Peyer's patch (tissue), 4 donors: ENCODE measurements at regions not wholly inside any gene's neighbourhood (a gene's known extent, or its start where the extent isn't known, plus 50 kb on each side); places are given as distances from the start of the nearest gene placed in this dataset.

Experiments
- DNase-seq, 3 donors: peaks; one replicate each; pipeline ENCODE4 v3.0.0-alpha.2; 2017 to 2019
- H3K27ac ChIP-seq, 4 donors: fragments of 200-600 bp; sonication (generic); one replicate each; pipeline ENCODE4 v1.5.1; 2016 to 2019
- H3K27me3 ChIP-seq, 2 donors: fragments of 200-600 bp; sonication (generic); one replicate each; pipeline ENCODE4 v1.5.1; 2019
- H3K36me3 ChIP-seq, 3 donors: fragments of 200-600 bp; sonication (generic); one replicate each; pipeline ENCODE4 v1.5.1; 2016 to 2019
- H3K4me1 ChIP-seq, 4 donors: fragments of 200-600 bp; sonication (generic); one replicate each; pipeline ENCODE4 v1.5.1; 2016 to 2019
- H3K4me3 ChIP-seq, 4 donors: fragments of 200-600 bp; sonication (generic); 1 replicate in 3 of 4; 2 replicates in 1 of 4; pipeline ENCODE4 v1.5.1; 2016 to 2019; ENCODE audit warnings: mild to moderate bottlenecking in 1 of 4
- H3K9me3 ChIP-seq, 4 donors: fragments of 200-600 bp; sonication (generic); one replicate each; pipeline ENCODE4 v1.5.1; 2016 to 2019; ENCODE audit warnings: mild to moderate bottlenecking in 1 of 4
- POLR2A ChIP-seq, 2 donors: fragments of 450-650 bp; IDR thresholded peaks; one replicate each; pipeline ENCODE4 v1.5.1; 2017; ENCODE audit warnings: antibody characterized with exemption in 2 of 2, mild to moderate bottlenecking in 2 of 2, moderate library complexity in 2 of 2
- TF ChIP-seq, protein P1 (sequence below), 6 experiments: fragments of 450-650 bp in 4 of 6; fragments of 200-600 bp in 2 of 6; sonication (generic) in 1 of 6; IDR thresholded peaks; one replicate each; pipeline ENCODE4 v1.5.1; 2017 to 2019; ENCODE audit warnings: antibody characterized with exemption in 6 of 6, mild to moderate bottlenecking in 3 of 6, moderate library complexity in 1 of 6

GRCh38 chr3:182124716-182125115, 413.0 kb downstream of the SOX2 start:
- DNase-seq = no peak
- TF ChIP-seq, protein P1, sequence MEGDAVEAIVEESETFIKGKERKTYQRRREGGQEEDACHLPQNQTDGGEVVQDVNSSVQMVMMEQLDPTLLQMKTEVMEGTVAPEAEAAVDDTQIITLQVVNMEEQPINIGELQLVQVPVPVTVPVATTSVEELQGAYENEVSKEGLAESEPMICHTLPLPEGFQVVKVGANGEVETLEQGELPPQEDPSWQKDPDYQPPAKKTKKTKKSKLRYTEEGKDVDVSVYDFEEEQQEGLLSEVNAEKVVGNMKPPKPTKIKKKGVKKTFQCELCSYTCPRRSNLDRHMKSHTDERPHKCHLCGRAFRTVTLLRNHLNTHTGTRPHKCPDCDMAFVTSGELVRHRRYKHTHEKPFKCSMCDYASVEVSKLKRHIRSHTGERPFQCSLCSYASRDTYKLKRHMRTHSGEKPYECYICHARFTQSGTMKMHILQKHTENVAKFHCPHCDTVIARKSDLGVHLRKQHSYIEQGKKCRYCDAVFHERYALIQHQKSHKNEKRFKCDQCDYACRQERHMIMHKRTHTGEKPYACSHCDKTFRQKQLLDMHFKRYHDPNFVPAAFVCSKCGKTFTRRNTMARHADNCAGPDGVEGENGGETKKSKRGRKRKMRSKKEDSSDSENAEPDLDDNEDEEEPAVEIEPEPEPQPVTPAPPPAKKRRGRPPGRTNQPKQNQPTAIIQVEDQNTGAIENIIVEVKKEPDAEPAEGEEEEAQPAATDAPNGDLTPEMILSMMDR (IDR thresholded peaks at IDR 0.05) = no peak
- TF ChIP-seq POLR2A (IDR thresholded peaks at IDR 0.05) = no peak
- no peaks in the 10 kb centered on the region for H3K9me3 ChIP-seq
- H3K36me3 ChIP-seq = no peaks in the 10 kb centered on the region
- H3K27me3 ChIP-seq = no peaks in the 10 kb centered on the region
- no peaks in the 10 kb centered on the region for H3K4me1 ChIP-seq
- no peak overlapping the region for H3K27ac ChIP-seq
- no peak overlapping the region for H3K4me3 ChIP-seq

DNA sequence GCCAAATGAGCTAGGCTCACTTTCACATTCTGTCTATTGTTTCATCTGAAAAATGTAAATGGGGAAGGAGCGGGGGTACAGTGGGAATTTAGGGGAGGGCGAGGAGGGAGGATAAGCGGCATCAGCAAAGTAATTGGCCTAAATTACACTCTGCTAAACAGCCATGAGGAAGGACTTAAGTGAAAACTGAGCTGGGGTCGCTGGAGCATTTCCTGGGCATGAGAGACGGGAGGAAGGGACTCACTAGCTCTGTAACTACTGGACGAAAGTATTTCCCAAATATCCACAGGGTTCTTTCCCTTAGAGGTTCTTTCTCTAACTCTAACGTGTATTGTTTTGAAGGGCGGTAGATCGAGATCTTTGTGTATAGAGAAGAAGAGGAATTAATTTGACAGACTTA, 418.0 kb downstream of the SOX2 start:
- Histone ChIP-seq H3K9me3 (no peaks in the 10 kb centered on the region), H3K27me3 (no peaks in the 10 kb centered on the region), H3K36me3 (no peaks in the 10 kb centered on the region), H3K4me3 (no peak overlapping the region), H3K4me1 (no peaks in the 10 kb centered on the region), H3K27ac (no peak overlapping the region)
- DNase-seq = no peak
- TF ChIP-seq, protein P1 (IDR thresholded peaks at IDR 0.05) = no peak
- no peak for TF ChIP-seq POLR2A (IDR thresholded peaks at IDR 0.05)

GRCh38 chr3:182133752-182134151, 422.0 kb downstream of the SOX2 start:
- Histone ChIP-seq H3K4me3 (no peak overlapping the region), H3K4me1 (no peaks in the 10 kb centered on the region), H3K27me3 (no peaks in the 10 kb centered on the region), H3K36me3 (no peaks in the 10 kb centered on the region), H3K9me3 (no peaks in the 10 kb centered on the region), H3K27ac (no peak overlapping the region)
- TF ChIP-seq, protein P1 (IDR thresholded peaks at IDR 0.05) = no peak
- TF ChIP-seq POLR2A (IDR thresholded peaks at IDR 0.05) = no peak
- no peak for DNase-seq

GRCh38 chr3:182135056-182135455, 423.3 kb downstream of the SOX2 start:
- Histone ChIP-seq H3K4me3 (no peak overlapping the region), H3K36me3 (no peaks in the 10 kb centered on the region), H3K9me3 (no peaks in the 10 kb centered on the region), H3K27ac (no peak overlapping the region), H3K4me1 (no peaks in the 10 kb centered on the region), H3K27me3 (no peaks in the 10 kb centered on the region)
- no peak for DNase-seq
- TF ChIP-seq, protein P1 (IDR thresholded peaks at IDR 0.05) = no peak
- no peak for TF ChIP-seq POLR2A (IDR thresholded peaks at IDR 0.05)

GRCh38 chr3:182136008-182136910, 424.5 kb downstream of the SOX2 start:
- Histone ChIP-seq H3K9me3 (no peaks in the 10 kb centered on the region), H3K4me1 (no peaks in the 10 kb centered on the region), H3K4me3 (no peak overlapping the region), H3K27me3 (no peaks in the 10 kb centered on the region), H3K36me3 (no peaks in the 10 kb centered on the region), H3K27ac (no peak overlapping the region)
- no peak for DNase-seq
- TF ChIP-seq, protein P1 (IDR thresholded peaks at IDR 0.05) = no peak
- no peak for TF ChIP-seq POLR2A (IDR thresholded peaks at IDR 0.05)
